Loucy (cell line): ENCODE measurements at regions not wholly inside any gene's neighbourhood (a gene's known extent, or its start where the extent isn't known, plus 50 kb on each side); places are given as distances from the start of the nearest gene placed in this dataset.

Source experiments
- H2AFZ ChIP-seq: fragments of 200-600 bp; sonication (generic); 2 replicates; pipeline ENCODE4 v1.6.0; 2016; ENCODE audit warnings: antibody characterized with exemption, mild to moderate bottlenecking, low read length, moderate library complexity
- H3F3A ChIP-seq: fragments of 200-600 bp; 2 replicates; pipeline ENCODE4 v1.6.0; 2016; ENCODE audit warnings: antibody characterized with exemption, low read depth, mild to moderate bottlenecking
- H3K27me3 ChIP-seq: fragments of 200-600 bp; sonication (generic); 2 replicates; pipeline ENCODE4 v1.6.1; 2014; ENCODE audit warnings: low read length, mild to moderate bottlenecking; ENCODE audit not compliant: insufficient read depth, poor library complexity, severe bottlenecking
- H3K36me3 ChIP-seq: fragments of 200-600 bp; sonication (generic); 2 replicates; pipeline ENCODE4 v1.6.1; 2016; ENCODE audit warnings: low read length; ENCODE audit not compliant: insufficient read depth
- H3K4me1 ChIP-seq: fragments of 200-600 bp; sonication (generic); 2 replicates; pipeline ENCODE4 v1.5.1; 2014; ENCODE audit warnings: low read length, mild to moderate bottlenecking; ENCODE audit not compliant: insufficient read depth, poor library complexity, severe bottlenecking
- H3K4me2 ChIP-seq: fragments of 200-600 bp; sonication (generic); 2 replicates; pipeline ENCODE4 v1.6.0; 2014; ENCODE audit warnings: antibody characterized with exemption, low read length, low read depth, mild to moderate bottlenecking; ENCODE audit not compliant: poor library complexity, severe bottlenecking
- H3K4me3 ChIP-seq: fragments of 200-600 bp; sonication (generic); 2 replicates; pipeline ENCODE4 v1.5.1; 2014; ENCODE audit warnings: low read length, mild to moderate bottlenecking, mixed read lengths; ENCODE audit not compliant: poor library complexity, severe bottlenecking
- H3K79me2 ChIP-seq: fragments of 200-600 bp; sonication (generic); 2 replicates; pipeline ENCODE4 v1.6.1; 2014; ENCODE audit warnings: low read length; ENCODE audit not compliant: insufficient read depth
- H3K9ac ChIP-seq: fragments of 200-600 bp; sonication (generic); 2 replicates; pipeline ENCODE4 v1.6.0; 2014; ENCODE audit warnings: mild to moderate bottlenecking, low read depth, low read length, moderate library complexity; ENCODE audit not compliant: poor library complexity, severe bottlenecking
- H3K9me2 ChIP-seq: fragments of 200-600 bp; sonication (generic); replicated peaks from 2 replicates; pipeline ENCODE4 v1.6.1; 2016; ENCODE audit warnings: low read depth, low read length, mixed read lengths
- H3K9me3 ChIP-seq: fragments of 200-600 bp; sonication (generic); 2 replicates; pipeline ENCODE4 v1.6.1; 2014; ENCODE audit warnings: mild to moderate bottlenecking, antibody characterized with exemption, low read length, low read depth; ENCODE audit not compliant: insufficient read depth
- H4K20me1 ChIP-seq: fragments of 200-600 bp; sonication (generic); 2 replicates; pipeline ENCODE4 v1.6.0; 2014; ENCODE audit warnings: antibody characterized with exemption, low read length, mild to moderate bottlenecking; ENCODE audit not compliant: insufficient read depth, poor library complexity, severe bottlenecking
- EZH2phosphoT487 ChIP-seq: fragments of 200-600 bp; IDR thresholded peaks from 2 replicates; pipeline ENCODE4 v1.6.1; 2018; ENCODE audit warnings: antibody characterized with exemption, mild to moderate bottlenecking, moderate library complexity, borderline replicate concordance
- TF ChIP-seq, protein P1 (sequence below): fragments of 200-600 bp; sonication (generic); conservative IDR thresholded peaks from 2 replicates; pipeline ENCODE4 v1.5.1; 2014; ENCODE audit warnings: mild to moderate bottlenecking, antibody characterized with exemption, low read length

DNA sequence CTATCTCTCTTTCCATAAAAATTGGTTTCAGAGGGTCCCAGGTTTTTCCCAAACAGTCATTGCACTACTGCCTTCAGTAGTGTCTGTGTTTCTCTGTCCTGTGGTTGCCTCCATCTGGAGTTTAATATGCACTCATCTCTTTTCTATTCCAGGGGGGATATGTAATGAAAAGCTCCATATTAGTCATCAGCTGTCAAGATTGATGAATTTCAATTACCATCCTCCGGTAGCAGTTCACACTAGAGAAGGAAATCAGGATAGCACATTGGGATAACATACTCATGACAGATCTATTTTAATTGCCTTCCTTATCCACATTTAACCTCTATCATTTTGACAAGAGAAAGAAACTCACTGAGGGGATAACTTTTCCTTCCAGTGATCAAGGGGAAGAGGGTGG is 589.0 kb upstream of the SEL1L start:
- no peaks in the 10 kb centered on the region for H3K9me2 ChIP-seq
- no peaks in the 10 kb centered on the region for H3K27me3 ChIP-seq
- no peaks in the 10 kb centered on the region for H3K79me2 ChIP-seq
- no peaks in the 10 kb centered on the region for H3K4me1 ChIP-seq
- no peak overlapping the region for H3K4me3 ChIP-seq
- H3K4me2 ChIP-seq, result no peak overlapping the region
- no peaks in the 10 kb centered on the region for H4K20me1 ChIP-seq
- no peaks in the 10 kb centered on the region for H3F3A ChIP-seq
- no peak overlapping the region for H3K9ac ChIP-seq
- TF ChIP-seq, protein P1, sequence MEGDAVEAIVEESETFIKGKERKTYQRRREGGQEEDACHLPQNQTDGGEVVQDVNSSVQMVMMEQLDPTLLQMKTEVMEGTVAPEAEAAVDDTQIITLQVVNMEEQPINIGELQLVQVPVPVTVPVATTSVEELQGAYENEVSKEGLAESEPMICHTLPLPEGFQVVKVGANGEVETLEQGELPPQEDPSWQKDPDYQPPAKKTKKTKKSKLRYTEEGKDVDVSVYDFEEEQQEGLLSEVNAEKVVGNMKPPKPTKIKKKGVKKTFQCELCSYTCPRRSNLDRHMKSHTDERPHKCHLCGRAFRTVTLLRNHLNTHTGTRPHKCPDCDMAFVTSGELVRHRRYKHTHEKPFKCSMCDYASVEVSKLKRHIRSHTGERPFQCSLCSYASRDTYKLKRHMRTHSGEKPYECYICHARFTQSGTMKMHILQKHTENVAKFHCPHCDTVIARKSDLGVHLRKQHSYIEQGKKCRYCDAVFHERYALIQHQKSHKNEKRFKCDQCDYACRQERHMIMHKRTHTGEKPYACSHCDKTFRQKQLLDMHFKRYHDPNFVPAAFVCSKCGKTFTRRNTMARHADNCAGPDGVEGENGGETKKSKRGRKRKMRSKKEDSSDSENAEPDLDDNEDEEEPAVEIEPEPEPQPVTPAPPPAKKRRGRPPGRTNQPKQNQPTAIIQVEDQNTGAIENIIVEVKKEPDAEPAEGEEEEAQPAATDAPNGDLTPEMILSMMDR, result no peak
- TF ChIP-seq EZH2phosphoT487, result no peak
- H3K9me3 ChIP-seq, result no peaks in the 10 kb centered on the region
- no peaks in the 10 kb centered on the region for H3K36me3 ChIP-seq
- no peak overlapping the region for H2AFZ ChIP-seq

DNA sequence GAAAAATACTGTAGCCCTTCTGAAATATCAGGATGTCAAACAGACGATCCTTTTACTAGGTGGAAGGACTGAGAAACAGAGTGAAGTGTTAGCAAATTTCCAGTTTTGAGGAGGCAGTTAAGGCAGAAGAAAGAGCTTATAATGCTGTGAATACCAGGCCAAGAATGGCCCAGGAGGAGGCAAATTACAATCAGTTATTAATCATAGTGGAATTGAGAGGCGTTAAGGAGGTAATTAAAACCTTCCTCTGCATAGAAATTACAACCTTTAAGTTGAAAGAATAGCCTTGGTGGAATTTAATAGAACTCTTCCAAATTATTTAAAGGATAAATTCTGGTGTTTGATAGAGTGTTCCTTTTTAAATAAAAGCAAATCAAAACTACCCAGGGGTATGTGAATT is 590.9 kb upstream of the SEL1L start:
- no peak for TF ChIP-seq EZH2phosphoT487
- TF ChIP-seq, protein P1, result no peak
- no peaks in the 10 kb centered on the region for H3K9me3 ChIP-seq
- no peak overlapping the region for H3K9ac ChIP-seq

DNA sequence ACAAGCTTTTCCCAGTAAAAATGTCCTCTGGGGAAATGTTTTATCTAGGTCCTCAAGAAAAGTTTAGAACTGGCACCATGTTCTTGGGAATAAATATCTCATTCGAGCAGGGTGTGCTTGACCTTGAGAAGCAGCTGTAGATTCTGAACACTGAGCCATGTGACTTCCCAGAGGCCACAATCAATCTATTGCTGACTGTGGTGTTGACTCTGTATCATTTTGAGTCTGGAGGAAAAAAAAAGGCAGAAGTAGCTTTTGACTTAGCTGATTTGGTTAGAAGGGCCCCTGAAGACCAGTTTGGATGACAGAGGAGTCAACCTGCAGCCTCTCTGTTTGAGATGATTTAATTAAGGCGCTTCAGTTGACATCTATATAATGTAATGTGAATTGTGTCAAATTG is 592.4 kb upstream of the SEL1L start:
- TF ChIP-seq EZH2phosphoT487, result no peak
- TF ChIP-seq, protein P1, result no peak
- Histone ChIP-seq H3K4me2 (no peak overlapping the region), H3F3A (no peaks in the 10 kb centered on the region), H4K20me1 (no peaks in the 10 kb centered on the region), H3K79me2 (no peaks in the 10 kb centered on the region), H3K9me2 (no peaks in the 10 kb centered on the region), H3K27me3 (no peaks in the 10 kb centered on the region), H2AFZ (no peak overlapping the region), H3K4me1 (no peaks in the 10 kb centered on the region), H3K4me3 (no peak overlapping the region), H3K36me3 (no peaks in the 10 kb centered on the region), H3K9ac (no peak overlapping the region), H3K9me3 (no peaks in the 10 kb centered on the region)

More for the DNA sequence above, 590.9 kb upstream of the SEL1L start:
- H3K4me1 ChIP-seq, result no peaks in the 10 kb centered on the region
- H3K9me2 ChIP-seq, result no peaks in the 10 kb centered on the region
- no peak overlapping the region for H2AFZ ChIP-seq
- no peak overlapping the region for H3K4me2 ChIP-seq
- H4K20me1 ChIP-seq, result no peaks in the 10 kb centered on the region
- no peaks in the 10 kb centered on the region for H3K79me2 ChIP-seq
- no peaks in the 10 kb centered on the region for H3K27me3 ChIP-seq
- no peak overlapping the region for H3K4me3 ChIP-seq
- no peaks in the 10 kb centered on the region for H3F3A ChIP-seq
- H3K36me3 ChIP-seq, result no peaks in the 10 kb centered on the region
